ENCODE measurements at regions not wholly inside any gene's neighbourhood (a gene's known extent, or its start where the extent isn't known, plus 50 kb on each side); places are given as distances from the start of the nearest gene placed in this dataset.
A peak's percentile ranks its signal among the peaks of the same experiment; 100 is the strongest.
"Not testable (repeated sequence)": the region's sequence is repeated elsewhere in the genome, so short reads cannot be mapped to it uniquely, and the experiment has no call there.

DNA sequence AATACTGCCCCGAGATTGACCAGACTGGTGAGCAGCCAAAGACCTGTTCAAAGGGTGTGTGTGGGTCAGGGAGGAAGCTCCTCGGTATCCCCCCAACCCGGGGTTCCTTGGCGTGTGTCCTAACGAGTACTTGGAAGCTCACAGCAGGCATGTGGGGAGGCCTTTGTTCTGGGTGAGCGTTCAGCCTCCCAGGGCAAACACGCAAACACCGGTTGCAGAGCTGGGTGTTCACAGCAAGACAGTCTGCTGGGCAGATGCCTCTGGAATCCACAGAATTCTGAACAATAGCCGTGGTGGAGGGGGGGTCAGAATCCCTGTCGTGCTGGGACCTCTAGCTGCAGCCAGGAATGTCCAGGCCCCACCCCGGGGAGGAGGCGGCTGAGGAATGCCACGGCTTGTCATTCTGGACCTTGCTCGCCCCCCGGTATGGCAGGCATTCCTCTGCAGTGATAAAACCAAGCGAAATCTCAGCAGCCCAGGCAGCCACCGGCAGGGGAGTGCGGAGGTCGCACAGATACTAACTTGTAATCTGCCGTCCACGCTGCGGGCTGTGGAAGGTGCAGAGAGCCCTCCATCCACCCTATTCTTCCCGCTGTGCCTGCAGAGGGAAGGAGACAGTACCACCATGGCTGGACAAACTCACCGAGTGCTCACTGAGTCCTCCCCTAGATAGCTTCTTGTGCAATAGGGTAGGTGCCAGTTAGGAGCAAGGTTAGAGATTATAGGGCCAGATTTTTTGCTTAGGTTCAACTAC, 77.8 kb upstream of the METTL9 start:
- Mint-ChIP-seq H3K27ac (peak overlapping the region in 6 of 9 donors; percentile 32 to 99 (median 65)), H3K4me1 (peaks cover 12 to 17% (median 16%) of the 10 kb centered on the region in 7 donors), H3K36me3 (peaks cover 0 to 14% (median 0%) of the 10 kb centered on the region in 5 donors), H3K4me3 (peak overlapping the region in 8 of 10 donors; percentile 29 to 77 (median 44))
- H3K27me3 ChIP-seq (ENCODE audit: control insufficient read depth in 2 of 2, insufficient read depth in 2 of 2, low read length in 2 of 2); H3K4me1 ChIP-seq (ENCODE audit: control insufficient read depth in 2 of 2, insufficient read depth in 2 of 2, low read length in 2 of 2); H3K27me3 Mint-ChIP-seq; H3K9me3 Mint-ChIP-seq; CTCF ChIA-PET; H3K9me3 ChIP-seq (ENCODE audit: control insufficient read depth in 2 of 3, low read length in 3 of 3); H3K27ac ChIP-seq (ENCODE audit: low read depth, low read length); H3K4me3 ChIP-seq (ENCODE audit: low read length); H3K36me3 ChIP-seq (ENCODE audit: control insufficient read depth in 2 of 3, insufficient read depth in 3 of 3, low read length in 3 of 3); DNase-seq; ATAC-seq: not testable (repeated sequence)
- intact Hi-C loops (cut with micrococcal nuclease) = loop anchor here (2.0 to 10.0 kb wide), 3 partner anchors 123 to 781 kb away; partner anchors contain the start of genes DCUN1D3 (in 1 of the 2), LYRM1 (in 1 of the 2) and THUMPD1 (in 1 of the 2)
- POLR2A ChIA-PET = interaction anchor here (1.3 kb wide), 1 partner anchor 76 kb away, joined by 8 read pairs; no protein-coding TSS in a partner anchor

DNA sequence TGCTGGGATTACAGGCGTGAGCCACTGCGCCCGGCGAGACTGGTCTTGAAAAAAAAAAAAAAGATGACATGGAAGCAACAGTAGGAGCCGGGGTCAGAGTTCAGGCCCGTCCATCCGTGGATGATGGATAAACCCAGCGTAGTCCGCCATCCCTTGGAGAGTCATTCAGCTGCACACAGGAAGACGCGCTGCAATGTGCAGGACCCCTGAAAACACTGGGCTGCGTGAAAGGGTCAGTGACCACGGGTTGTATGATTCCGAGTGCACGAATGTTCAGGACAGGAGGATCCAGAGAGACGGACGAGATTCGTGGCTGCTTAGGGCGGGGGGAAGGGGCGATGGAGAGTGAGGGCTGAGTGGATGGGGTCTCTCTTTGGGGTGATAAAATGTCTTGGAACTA, 76.5 kb upstream of the METTL9 start:
- POLR2A ChIA-PET; H3K27ac ChIP-seq (ENCODE audit: low read depth, low read length); H3K4me3 ChIP-seq (ENCODE audit: low read length); H3K27me3 ChIP-seq (ENCODE audit: control insufficient read depth in 2 of 2, insufficient read depth in 2 of 2, low read length in 2 of 2); DNase-seq; ATAC-seq; H3K9me3 ChIP-seq (ENCODE audit: control insufficient read depth in 2 of 3, low read length in 3 of 3); H3K36me3 ChIP-seq (ENCODE audit: control insufficient read depth in 2 of 3, insufficient read depth in 3 of 3, low read length in 3 of 3); CTCF ChIA-PET; H3K9me3 Mint-ChIP-seq; H3K4me1 ChIP-seq (ENCODE audit: control insufficient read depth in 2 of 2, insufficient read depth in 2 of 2, low read length in 2 of 2); H3K27me3 Mint-ChIP-seq: not testable (repeated sequence)
- peak overlapping the region in 2 of 10 donors; percentile 29 to 63 for H3K4me3 Mint-ChIP-seq
- intact Hi-C loops (cut with micrococcal nuclease) = loop anchor here (10.0 kb wide), 2 partner anchors 122 to 618 kb away; partner anchors contain the start of genes DCUN1D3 (in 1 of the 2) and LYRM1 (in 1 of the 2)
- peak overlapping the region in 1 of 9 donors; percentile 63 for H3K27ac Mint-ChIP-seq
- H3K4me1 Mint-ChIP-seq = peaks cover 9 to 16% (median 13%) of the 10 kb centered on the region in 7 donors
- peaks cover 0 to 14% (median 0%) of the 10 kb centered on the region in 5 donors for H3K36me3 Mint-ChIP-seq

- Mint-ChIP-seq H3K9me3 (peaks cover 0 to 3% (median 0%) of the 10 kb centered on the region in 11 donors), H3K4me1 (peaks cover 2 to 9% (median 6%) of the 10 kb centered on the region in 7 donors), H3K4me3 (peak overlapping the region in 2 of 10 donors; percentile 29 to 56), H3K36me3 (peaks cover 0 to 7% (median 0%) of the 10 kb centered on the region in 5 donors), H3K27ac (no peak overlapping the region), H3K27me3 (peaks cover 0 to 7% (median 0%) of the 10 kb centered on the region in 5 donors)
- ATAC-seq (no peak), DNase-seq (no peak)
- H3K4me1 ChIP-seq (ENCODE audit: control insufficient read depth in 2 of 2, insufficient read depth in 2 of 2, low read length in 2 of 2) = no peaks in the 10 kb centered on the region
- intact Hi-C loops (cut with micrococcal nuclease) = loop anchor here (10.0 kb wide), 2 partner anchors 121 to 619 kb away; partner anchors contain the start of genes DCUN1D3 (in 1 of the 2) and LYRM1 (in 1 of the 2)
- H3K27ac ChIP-seq (ENCODE audit: low read depth, low read length) = no peak overlapping the region
- no peaks in the 10 kb centered on the region for H3K9me3 ChIP-seq (ENCODE audit: control insufficient read depth in 2 of 3, low read length in 3 of 3)
- no peak overlapping the region for H3K4me3 ChIP-seq (ENCODE audit: low read length)
- ChIA-PET CTCF (no interaction called here), POLR2A (no interaction called here)
- no peaks in the 10 kb centered on the region for H3K27me3 ChIP-seq (ENCODE audit: control insufficient read depth in 2 of 2, insufficient read depth in 2 of 2, low read length in 2 of 2)
- no peaks in the 10 kb centered on the region for H3K36me3 ChIP-seq (ENCODE audit: control insufficient read depth in 2 of 3, insufficient read depth in 3 of 3, low read length in 3 of 3)
Observed at GRCh38 chr16:21523411-21524067, 75.8 kb upstream of the METTL9 start.

DNA sequence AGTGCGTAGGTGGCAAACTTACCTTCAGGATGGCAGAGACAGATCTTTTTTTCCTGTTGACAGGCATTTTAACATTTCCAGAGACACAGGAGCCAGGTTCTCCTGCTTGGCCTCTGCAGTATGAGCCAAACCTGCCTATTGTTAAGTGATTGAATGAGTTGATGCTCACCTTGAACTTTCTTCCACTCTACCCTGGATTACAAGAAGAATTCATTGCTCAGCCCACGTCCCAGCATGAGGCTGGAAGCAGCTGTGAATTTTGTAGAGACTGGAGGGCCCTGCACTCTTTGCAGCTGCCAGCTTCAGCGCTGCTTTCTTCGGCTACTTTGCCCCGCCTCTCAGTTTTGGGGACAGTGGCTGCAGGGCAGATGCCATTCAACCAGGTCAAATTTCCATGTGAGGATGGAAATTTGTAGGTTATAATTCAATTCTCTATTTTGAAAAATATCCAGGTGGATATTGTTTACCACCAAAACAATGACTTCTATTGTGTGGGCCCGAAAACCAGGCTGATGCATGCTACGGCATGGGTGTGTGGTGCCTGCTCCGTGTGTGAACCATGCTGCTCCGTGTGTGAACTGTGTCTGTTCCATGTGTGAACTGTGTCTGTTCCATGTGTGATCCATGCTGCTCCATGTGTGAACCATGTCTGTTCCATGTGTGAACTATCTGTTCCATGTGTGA, 75.2 kb upstream of the METTL9 start:
- Mint-ChIP-seq H3K4me1 (peaks cover 0 to 5% (median 4%) of the 10 kb centered on the region in 7 donors), H3K4me3 (no peak overlapping the region), H3K27me3 (peaks cover 0 to 7% (median 0%) of the 10 kb centered on the region in 5 donors), H3K9me3 (peaks cover 0 to 3% (median 0%) of the 10 kb centered on the region in 11 donors), H3K27ac (no peak overlapping the region), H3K36me3 (peaks cover 0 to 2% (median 0%) of the 10 kb centered on the region in 5 donors)
- Histone ChIP-seq H3K9me3 (ENCODE audit: control insufficient read depth in 2 of 3, low read length in 3 of 3) (no peaks in the 10 kb centered on the region), H3K27ac (ENCODE audit: low read depth, low read length) (no peak overlapping the region), H3K27me3 (ENCODE audit: control insufficient read depth in 2 of 2, insufficient read depth in 2 of 2, low read length in 2 of 2) (no peaks in the 10 kb centered on the region), H3K4me3 (ENCODE audit: low read length) (no peak overlapping the region), H3K4me1 (ENCODE audit: control insufficient read depth in 2 of 2, insufficient read depth in 2 of 2, low read length in 2 of 2) (no peaks in the 10 kb centered on the region), H3K36me3 (ENCODE audit: control insufficient read depth in 2 of 3, insufficient read depth in 3 of 3, low read length in 3 of 3) (no peaks in the 10 kb centered on the region)
- intact Hi-C loops (cut with micrococcal nuclease) = loop anchor here (10.0 kb wide), 2 partner anchors 121 to 619 kb away; partner anchors contain the start of genes DCUN1D3 (in 1 of the 2) and LYRM1 (in 1 of the 2)
- ATAC-seq (no peak), DNase-seq (no peak)
- ChIA-PET POLR2A (no interaction called here), CTCF (no interaction called here)

- H3K4me1 Mint-ChIP-seq; CTCF ChIA-PET; H3K27ac Mint-ChIP-seq; DNase-seq; H3K4me3 ChIP-seq (ENCODE audit: low read length); H3K27me3 Mint-ChIP-seq; H3K4me3 Mint-ChIP-seq; H3K27me3 ChIP-seq (ENCODE audit: control insufficient read depth in 2 of 2, insufficient read depth in 2 of 2, low read length in 2 of 2); H3K4me1 ChIP-seq (ENCODE audit: control insufficient read depth in 2 of 2, insufficient read depth in 2 of 2, low read length in 2 of 2); H3K9me3 ChIP-seq (ENCODE audit: control insufficient read depth in 2 of 3, low read length in 3 of 3); POLR2A ChIA-PET; H3K27ac ChIP-seq (ENCODE audit: low read depth, low read length); ATAC-seq; H3K9me3 Mint-ChIP-seq; H3K36me3 ChIP-seq (ENCODE audit: control insufficient read depth in 2 of 3, insufficient read depth in 3 of 3, low read length in 3 of 3); H3K36me3 Mint-ChIP-seq: not testable (repeated sequence)
- intact Hi-C loops (cut with micrococcal nuclease) = loop anchor here (10.0 kb wide), 2 partner anchors 120 to 620 kb away; partner anchors contain the start of genes DCUN1D3 (in 1 of the 2) and LYRM1 (in 1 of the 2)
Observed at GRCh38 chr16:21524752-21525028, 74.7 kb upstream of the METTL9 start.

DNA sequence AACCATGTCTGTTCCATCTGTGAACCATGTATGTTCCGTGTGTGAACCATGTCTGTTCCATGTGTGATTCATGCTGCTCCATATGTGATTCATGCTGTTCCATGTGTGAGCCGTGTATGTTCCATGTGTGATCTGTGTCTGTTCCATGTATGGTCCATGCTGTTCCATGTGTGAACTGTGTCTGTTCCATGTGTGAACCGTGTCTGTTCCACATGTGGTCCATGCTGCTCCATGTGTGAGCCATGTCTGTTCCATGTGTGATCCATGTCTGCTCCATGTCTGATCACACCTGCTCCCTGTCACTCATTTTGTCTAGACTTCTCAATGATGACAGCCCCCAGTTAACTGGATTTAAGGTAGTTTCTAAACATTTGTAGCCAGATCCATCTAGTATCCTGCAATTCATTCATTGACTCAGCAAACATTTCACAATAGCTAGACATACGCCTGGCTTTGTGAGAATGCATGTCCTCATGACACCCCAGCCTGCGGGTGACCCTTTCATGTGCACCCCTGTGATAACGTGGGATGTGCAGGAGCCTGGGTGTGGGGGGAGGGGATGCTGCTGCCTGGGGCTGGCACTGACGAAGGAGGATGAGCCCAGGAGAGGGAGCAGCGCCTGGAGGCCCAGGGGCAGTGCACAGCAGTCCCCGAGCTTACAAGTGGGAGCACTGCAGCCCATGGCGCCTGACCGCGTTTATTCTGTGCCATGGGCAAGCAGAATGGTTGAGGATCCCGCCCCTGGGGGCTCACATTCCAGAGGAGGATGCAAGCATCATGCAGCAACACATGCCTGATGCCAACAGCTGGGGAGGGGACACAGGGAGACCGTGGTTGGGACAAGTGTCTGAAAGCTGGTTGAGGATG, 74.1 kb upstream of the METTL9 start:
- ATAC-seq; CTCF ChIA-PET; H3K4me1 Mint-ChIP-seq; H3K27me3 ChIP-seq (ENCODE audit: control insufficient read depth in 2 of 2, insufficient read depth in 2 of 2, low read length in 2 of 2); H3K27ac Mint-ChIP-seq; H3K27ac ChIP-seq (ENCODE audit: low read depth, low read length); H3K4me3 Mint-ChIP-seq; H3K36me3 ChIP-seq (ENCODE audit: control insufficient read depth in 2 of 3, insufficient read depth in 3 of 3, low read length in 3 of 3); H3K9me3 ChIP-seq (ENCODE audit: control insufficient read depth in 2 of 3, low read length in 3 of 3); H3K4me3 ChIP-seq (ENCODE audit: low read length); DNase-seq; H3K4me1 ChIP-seq (ENCODE audit: control insufficient read depth in 2 of 2, insufficient read depth in 2 of 2, low read length in 2 of 2); H3K27me3 Mint-ChIP-seq; H3K36me3 Mint-ChIP-seq; H3K9me3 Mint-ChIP-seq; POLR2A ChIA-PET: not testable (repeated sequence)
- intact Hi-C loops (cut with micrococcal nuclease) = loop anchor here (10.0 kb wide), 2 partner anchors 120 to 620 kb away; partner anchors contain the start of genes DCUN1D3 (in 1 of the 2) and LYRM1 (in 1 of the 2)
